HCT116 (cell line): ENCODE measurements at regions not wholly inside any gene's neighbourhood (a gene's known extent, or its start where the extent isn't known, plus 50 kb on each side); places are given as distances from the start of the nearest gene placed in this dataset.

Experiments used
- ATAC-seq: fragments of 200-7000 bp; cut with Tn5 transposase; 2 replicates; pipeline ENCODE4 v1.9.1; 2020; ENCODE audit warnings: mild to moderate bottlenecking, moderate library complexity
- BruUV-seq: library from RNA; stranded (reverse); fragments of 400-500 nt; replicated peaks from 2 replicates; lab custom pipeline; 2021; lab: Mats Ljungman, UMichigan
- CTCF ChIA-PET: fragments of 300-600 bp; sonication (Branson Sonifier 250); formaldehyde crosslinking; loops from one replicate; lab custom pipeline; 2021; ENCODE audit warnings: antibody characterized with exemption; lab: Charles Lee
- POLR2A ChIA-PET: fragments of 300-600, 350-600 bp; sonication (Branson Sonifier 250); formaldehyde crosslinking; loops from one replicate; lab custom pipeline; 2021; ENCODE audit warnings: antibody characterized with exemption; lab: Charles Lee
- RAD21 ChIA-PET, 2 experiments: fragments of 300-600 bp; sonication (Branson Sonifier 250); formaldehyde crosslinking; loops; one replicate each; lab custom pipeline; 2023; ENCODE audit warnings: low total read pairs in 2 of 2; ENCODE audit not compliant: uncharacterized antibody in 2 of 2, unreplicated experiment in 2 of 2, low non-redundant PET in 1 of 2; lab: Charles Lee
- DNase-seq: peaks from one replicate; pipeline ENCODE4 v3.0.0-alpha.2; 2010; ENCODE audit warnings: low read depth, low spot score
- H2AFZ ChIP-seq: fragments of 200-600 bp; shearing (Covaris generic), sonication (generic); 2 replicates; pipeline ENCODE4 v1.6.1; 2017; ENCODE audit warnings: low read depth, mixed run types, mixed read lengths, antibody characterized with exemption, low read length; ENCODE audit not compliant: poor library complexity, severe bottlenecking
- H3K27ac ChIP-seq: 2 replicates; pipeline ENCODE4 v1.5.1; 2012; ENCODE audit warnings: low read depth, low read length
- H3K27me3 ChIP-seq: fragments of 200-600 bp; sonication (generic); 2 replicates; pipeline ENCODE4 v1.6.1; 2016; ENCODE audit warnings: mixed run types, low read length, mixed read lengths; ENCODE audit not compliant: insufficient read depth
- H3K36me3 ChIP-seq, 2 experiments: fragments of 200-500 bp in 1 of 2; fragments of 200-600 bp in 1 of 2; sonication (Bioruptor generic) in 1 of 2; sonication (generic) in 1 of 2; 2 replicates each; pipeline versions ENCODE4 v1.5.1 to v1.6.1; 2014 to 2016; ENCODE audit warnings: low read length in 2 of 2, inconsistent platforms in 1 of 2, mixed read lengths in 1 of 2, mixed run types in 1 of 2; ENCODE audit not compliant: insufficient read depth in 2 of 2, control insufficient read depth in 1 of 2
- H3K4me1 ChIP-seq, 2 experiments: fragments of 200-600 bp in 1 of 2; sonication (generic) in 1 of 2; 2 replicates each; pipeline versions ENCODE4 v1.5.1 to v1.6.1; 2012 to 2017; ENCODE audit warnings: low read length in 2 of 2, inconsistent platforms in 1 of 2, mild to moderate bottlenecking in 1 of 2, mixed read lengths in 1 of 2, mixed run types in 1 of 2, moderate library complexity in 1 of 2; ENCODE audit not compliant: insufficient read depth in 2 of 2, control insufficient read depth in 1 of 2
- H3K4me2 ChIP-seq: fragments of 200-600 bp; sonication (generic); 2 replicates; pipeline ENCODE4 v1.6.1; 2017; ENCODE audit warnings: mixed run types, low read length, mixed read lengths
- H3K4me3 ChIP-seq, 2 experiments: fragments of 200-600 bp in 1 of 2; sonication (generic) in 1 of 2; replicated peaks in 1 of 2; 2 replicates each; pipeline ENCODE4 v1.5.1; 2011 to 2016; ENCODE audit warnings: low read length in 2 of 2, control low read depth in 1 of 2, low read depth in 1 of 2, mild to moderate bottlenecking in 1 of 2, mixed read lengths in 1 of 2, mixed run types in 1 of 2
- H3K79me2 ChIP-seq: fragments of 200-600 bp; sonication (generic); 2 replicates; pipeline ENCODE4 v1.6.1; 2017; ENCODE audit warnings: mild to moderate bottlenecking, mixed run types, low read length, moderate library complexity, mixed read lengths; ENCODE audit not compliant: insufficient read depth
- H3K9ac ChIP-seq: fragments of 200-600 bp; sonication (generic); 2 replicates; pipeline ENCODE4 v1.6.1; 2016; ENCODE audit warnings: low read length, mixed read lengths
- H3K9me2 ChIP-seq: fragments of 200-600 bp; sonication (generic), shearing (Covaris generic); 2 replicates; pipeline ENCODE4 v1.6.1; 2017; ENCODE audit warnings: mixed run types, mild to moderate bottlenecking, moderate library complexity; ENCODE audit not compliant: insufficient read depth
- H3K9me3 ChIP-seq, 2 experiments: fragments of 200-500 bp in 1 of 2; fragments of 200-600 bp in 1 of 2; sonication (Bioruptor generic) in 1 of 2; sonication (generic) in 1 of 2; 2 replicates each; pipeline ENCODE4 v1.6.1; 2014 to 2017; ENCODE audit warnings: low read length in 2 of 2, mixed read lengths in 2 of 2, inconsistent platforms in 1 of 2, low read depth in 1 of 2, mild to moderate bottlenecking in 1 of 2, mixed run types in 1 of 2, moderate library complexity in 1 of 2; ENCODE audit not compliant: control insufficient read depth in 1 of 2, insufficient read depth in 1 of 2
- H4K20me1 ChIP-seq: fragments of 200-600 bp; sonication (generic), shearing (Covaris generic); 2 replicates; pipeline ENCODE4 v1.6.1; 2017; ENCODE audit warnings: mixed run types, mild to moderate bottlenecking, moderate library complexity; ENCODE audit not compliant: insufficient read depth
- CBX3 ChIP-seq: IDR thresholded peaks from 2 replicates; pipeline ENCODE4 v1.6.1; 2012; ENCODE audit warnings: low read depth
- CEBPB ChIP-seq: IDR thresholded peaks from 2 replicates; pipeline ENCODE4 v1.6.1; 2012; ENCODE audit warnings: low read depth
- EGR1 ChIP-seq: IDR thresholded peaks from 2 replicates; pipeline ENCODE4 v1.6.1; 2012; ENCODE audit warnings: low read depth
- ELF1 ChIP-seq: IDR thresholded peaks from 2 replicates; pipeline ENCODE4 v1.6.1; 2012; ENCODE audit warnings: low read depth, borderline replicate concordance
- EZH2 ChIP-seq: fragments of 200-600 bp; sonication (generic); IDR thresholded peaks from 2 replicates; pipeline ENCODE4 v1.6.1; 2017; ENCODE audit warnings: antibody characterized with exemption, mixed run types
- EZH2phosphoT487 ChIP-seq: fragments of 200-600 bp; IDR thresholded peaks from 2 replicates; pipeline ENCODE4 v1.6.1; 2018; ENCODE audit warnings: antibody characterized with exemption, borderline replicate concordance
- JUND ChIP-seq: IDR thresholded peaks from 2 replicates; pipeline ENCODE4 v1.6.1; 2012
- POLR2A ChIP-seq: IDR thresholded peaks from 2 replicates; pipeline ENCODE4 v1.7.0; 2011; ENCODE audit warnings: borderline replicate concordance; ENCODE audit not compliant: insufficient read depth, insufficient read length; ENCODE audit errors: extremely low read depth
- POLR2AphosphoS5 ChIP-seq: IDR thresholded peaks from 2 replicates; pipeline ENCODE4 v1.6.1; 2011; ENCODE audit warnings: mild to moderate bottlenecking, low read depth, low read length, moderate library complexity
- SIN3A ChIP-seq: IDR thresholded peaks from 2 replicates; pipeline ENCODE4 v1.6.1; 2012; ENCODE audit warnings: low read depth
- SP1 ChIP-seq: IDR thresholded peaks from 2 replicates; pipeline ENCODE4 v1.6.1; 2012; ENCODE audit warnings: low read depth
- TCF7L2 ChIP-seq: IDR thresholded peaks from 2 replicates; pipeline ENCODE4 v1.7.0; 2011; ENCODE audit warnings: borderline replicate concordance, inconsistent platforms; ENCODE audit not compliant: insufficient read depth, insufficient read length; ENCODE audit errors: extremely low read depth
- YY1 ChIP-seq: IDR thresholded peaks from 2 replicates; pipeline ENCODE4 v1.6.1; 2011; ENCODE audit warnings: low read length, low read depth, moderate library complexity, mild to moderate bottlenecking; ENCODE audit not compliant: insufficient replicate concordance; ENCODE audit errors: extremely low read depth
- ZFX ChIP-seq: fragments of 450-650 bp; IDR thresholded peaks from 2 replicates; pipeline ENCODE4 v1.6.1; 2017
- ZNF274 ChIP-seq: fragments of 200-500 bp; sonication (Bioruptor generic); IDR thresholded peaks from 2 replicates; pipeline ENCODE4 v1.6.1; 2014; ENCODE audit warnings: mild to moderate bottlenecking, low read depth, low read length, inconsistent platforms
- intact Hi-C: fragments of 100-400 bp; cut with micrococcal nuclease; formaldehyde crosslinking; loops from 2 replicates; pipeline ENCODE4 v1.10.0; 2022
- TF ChIP-seq, protein P1 (sequence below): IDR thresholded peaks from 2 replicates; pipeline ENCODE4 v1.6.1; 2012; ENCODE audit warnings: low read depth
- TF ChIP-seq, protein P2 (sequence below): IDR thresholded peaks from 2 replicates; pipeline ENCODE4 v1.6.1; 2011; ENCODE audit warnings: mild to moderate bottlenecking, low read length, moderate library complexity; ENCODE audit not compliant: insufficient replicate concordance; ENCODE audit errors: extremely low read depth
- TF ChIP-seq, protein P3 (sequence below): IDR thresholded peaks from 2 replicates; pipeline ENCODE4 v1.6.1; 2012
- TF ChIP-seq, protein P4 (sequence below), 3 experiments: fragments of 200-600 bp in 1 of 3; sonication (generic) in 1 of 3; IDR thresholded peaks in 2 of 3; conservative IDR thresholded peaks in 1 of 3; 2 replicates each; pipeline ENCODE4 v1.5.1; 2012 to 2017; ENCODE audit warnings: low read depth in 2 of 3, low read length in 2 of 3, antibody characterized with exemption in 1 of 3, borderline replicate concordance in 1 of 3, control low read depth in 1 of 3, mild to moderate bottlenecking in 1 of 3, mixed read lengths in 1 of 3, mixed run types in 1 of 3, moderate library complexity in 1 of 3; ENCODE audit not compliant: insufficient read depth in 1 of 3

DNA sequence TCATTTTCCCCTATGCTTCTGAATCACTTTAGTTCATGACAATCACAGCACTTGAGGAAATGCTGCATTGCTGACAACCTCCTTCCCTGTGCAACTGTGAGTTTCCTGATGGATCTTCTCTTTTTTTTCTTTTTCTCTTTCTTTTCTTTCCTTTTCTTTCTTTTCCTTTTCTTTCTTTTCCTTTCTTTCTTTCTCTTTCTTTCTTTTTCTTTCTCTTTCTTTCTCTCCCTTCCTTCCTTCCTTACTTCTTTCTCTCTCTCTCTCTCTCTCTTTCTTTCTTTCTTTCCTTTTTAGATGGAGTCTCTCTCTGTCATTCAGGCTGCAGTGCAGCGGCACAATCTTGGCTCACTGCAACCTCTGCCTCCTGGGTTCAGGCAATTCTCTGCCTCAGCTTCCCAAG, 247.9 kb upstream of the HTR2A start:
- Histone ChIP-seq H3K9ac (no peak overlapping the region), H3K79me2 (no peaks in the 10 kb centered on the region), H3K9me3 (no peaks in the 10 kb centered on the region), H3K27ac (no peak overlapping the region), H3K36me3 (no peaks in the 10 kb centered on the region), H3K4me2 (no peak overlapping the region)
- CTCF ChIA-PET: no interaction called here
- intact Hi-C loops: no loop called here
- ATAC-seq (no peak), DNase-seq (no peak)
- TF ChIP-seq SP1 (no peak), CBX3 (no peak), POLR2A (no peak), ELF1 (no peak), ZNF274 (no peak), POLR2AphosphoS5 (no peak), EZH2 (no peak), SIN3A (no peak), TCF7L2 (no peak), EZH2phosphoT487 (no peak), EGR1 (no peak), JUND (no peak), CEBPB (no peak), YY1 (no peak), ZFX (no peak)
- TF ChIP-seq, protein P1, sequence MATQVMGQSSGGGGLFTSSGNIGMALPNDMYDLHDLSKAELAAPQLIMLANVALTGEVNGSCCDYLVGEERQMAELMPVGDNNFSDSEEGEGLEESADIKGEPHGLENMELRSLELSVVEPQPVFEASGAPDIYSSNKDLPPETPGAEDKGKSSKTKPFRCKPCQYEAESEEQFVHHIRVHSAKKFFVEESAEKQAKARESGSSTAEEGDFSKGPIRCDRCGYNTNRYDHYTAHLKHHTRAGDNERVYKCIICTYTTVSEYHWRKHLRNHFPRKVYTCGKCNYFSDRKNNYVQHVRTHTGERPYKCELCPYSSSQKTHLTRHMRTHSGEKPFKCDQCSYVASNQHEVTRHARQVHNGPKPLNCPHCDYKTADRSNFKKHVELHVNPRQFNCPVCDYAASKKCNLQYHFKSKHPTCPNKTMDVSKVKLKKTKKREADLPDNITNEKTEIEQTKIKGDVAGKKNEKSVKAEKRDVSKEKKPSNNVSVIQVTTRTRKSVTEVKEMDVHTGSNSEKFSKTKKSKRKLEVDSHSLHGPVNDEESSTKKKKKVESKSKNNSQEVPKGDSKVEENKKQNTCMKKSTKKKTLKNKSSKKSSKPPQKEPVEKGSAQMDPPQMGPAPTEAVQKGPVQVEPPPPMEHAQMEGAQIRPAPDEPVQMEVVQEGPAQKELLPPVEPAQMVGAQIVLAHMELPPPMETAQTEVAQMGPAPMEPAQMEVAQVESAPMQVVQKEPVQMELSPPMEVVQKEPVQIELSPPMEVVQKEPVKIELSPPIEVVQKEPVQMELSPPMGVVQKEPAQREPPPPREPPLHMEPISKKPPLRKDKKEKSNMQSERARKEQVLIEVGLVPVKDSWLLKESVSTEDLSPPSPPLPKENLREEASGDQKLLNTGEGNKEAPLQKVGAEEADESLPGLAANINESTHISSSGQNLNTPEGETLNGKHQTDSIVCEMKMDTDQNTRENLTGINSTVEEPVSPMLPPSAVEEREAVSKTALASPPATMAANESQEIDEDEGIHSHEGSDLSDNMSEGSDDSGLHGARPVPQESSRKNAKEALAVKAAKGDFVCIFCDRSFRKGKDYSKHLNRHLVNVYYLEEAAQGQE: no peak
- TF ChIP-seq, protein P2, sequence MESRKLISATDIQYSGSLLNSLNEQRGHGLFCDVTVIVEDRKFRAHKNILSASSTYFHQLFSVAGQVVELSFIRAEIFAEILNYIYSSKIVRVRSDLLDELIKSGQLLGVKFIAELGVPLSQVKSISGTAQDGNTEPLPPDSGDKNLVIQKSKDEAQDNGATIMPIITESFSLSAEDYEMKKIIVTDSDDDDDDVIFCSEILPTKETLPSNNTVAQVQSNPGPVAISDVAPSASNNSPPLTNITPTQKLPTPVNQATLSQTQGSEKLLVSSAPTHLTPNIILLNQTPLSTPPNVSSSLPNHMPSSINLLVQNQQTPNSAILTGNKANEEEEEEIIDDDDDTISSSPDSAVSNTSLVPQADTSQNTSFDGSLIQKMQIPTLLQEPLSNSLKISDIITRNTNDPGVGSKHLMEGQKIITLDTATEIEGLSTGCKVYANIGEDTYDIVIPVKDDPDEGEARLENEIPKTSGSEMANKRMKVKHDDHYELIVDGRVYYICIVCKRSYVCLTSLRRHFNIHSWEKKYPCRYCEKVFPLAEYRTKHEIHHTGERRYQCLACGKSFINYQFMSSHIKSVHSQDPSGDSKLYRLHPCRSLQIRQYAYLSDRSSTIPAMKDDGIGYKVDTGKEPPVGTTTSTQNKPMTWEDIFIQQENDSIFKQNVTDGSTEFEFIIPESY: no peak
- TF ChIP-seq, protein P3, sequence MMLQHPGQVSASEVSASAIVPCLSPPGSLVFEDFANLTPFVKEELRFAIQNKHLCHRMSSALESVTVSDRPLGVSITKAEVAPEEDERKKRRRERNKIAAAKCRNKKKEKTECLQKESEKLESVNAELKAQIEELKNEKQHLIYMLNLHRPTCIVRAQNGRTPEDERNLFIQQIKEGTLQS: no peak
- TF ChIP-seq, protein P4, sequence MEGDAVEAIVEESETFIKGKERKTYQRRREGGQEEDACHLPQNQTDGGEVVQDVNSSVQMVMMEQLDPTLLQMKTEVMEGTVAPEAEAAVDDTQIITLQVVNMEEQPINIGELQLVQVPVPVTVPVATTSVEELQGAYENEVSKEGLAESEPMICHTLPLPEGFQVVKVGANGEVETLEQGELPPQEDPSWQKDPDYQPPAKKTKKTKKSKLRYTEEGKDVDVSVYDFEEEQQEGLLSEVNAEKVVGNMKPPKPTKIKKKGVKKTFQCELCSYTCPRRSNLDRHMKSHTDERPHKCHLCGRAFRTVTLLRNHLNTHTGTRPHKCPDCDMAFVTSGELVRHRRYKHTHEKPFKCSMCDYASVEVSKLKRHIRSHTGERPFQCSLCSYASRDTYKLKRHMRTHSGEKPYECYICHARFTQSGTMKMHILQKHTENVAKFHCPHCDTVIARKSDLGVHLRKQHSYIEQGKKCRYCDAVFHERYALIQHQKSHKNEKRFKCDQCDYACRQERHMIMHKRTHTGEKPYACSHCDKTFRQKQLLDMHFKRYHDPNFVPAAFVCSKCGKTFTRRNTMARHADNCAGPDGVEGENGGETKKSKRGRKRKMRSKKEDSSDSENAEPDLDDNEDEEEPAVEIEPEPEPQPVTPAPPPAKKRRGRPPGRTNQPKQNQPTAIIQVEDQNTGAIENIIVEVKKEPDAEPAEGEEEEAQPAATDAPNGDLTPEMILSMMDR (IDR thresholded peaks at IDR 0.05 in 2 of 3, conservative IDR thresholded peaks at IDR 0.05 in 1 of 3; ENCODE audit: borderline replicate concordance in 1 of 3, insufficient read depth in 1 of 3, low read depth in 2 of 3, low read length in 2 of 3): no peak
- TF ChIP-seq, all 23 proteins: peak for 0
- ChIA-PET POLR2A (no interaction called here), RAD21 (no interaction called here)
- H3K9me2 ChIP-seq: no peaks in the 10 kb centered on the region
- H3K27me3 ChIP-seq: no peaks in the 10 kb centered on the region; the same call in 1 of the 2 replicates
- H4K20me1 ChIP-seq: no peaks in the 10 kb centered on the region
- BruUV-seq: no TSS peak
- H3K4me3 ChIP-seq: no peak overlapping the region
- no peaks in the 10 kb centered on the region for H3K4me1 ChIP-seq
- no peak overlapping the region for H2AFZ ChIP-seq
